GM23338 (cell line): ENCODE measurements at regions not wholly inside any gene's neighbourhood (a gene's known extent, or its start where the extent isn't known, plus 50 kb on each side); places are given as distances from the start of the nearest gene placed in this dataset.

ENCODE experiments used
- ATAC-seq: fragments of 200-7000 bp; cut with Tn5 transposase; 3 replicates; pipeline ENCODE4 v1.9.1; 2020
- DNase-seq: peaks from one replicate; pipeline ENCODE4 v3.0.0-alpha.2; 2015; ENCODE audit warnings: low spot score
- H2AFZ ChIP-seq: fragments of 200-600 bp; sonication (generic); 2 replicates; pipeline ENCODE4 v1.8.0; 2016; ENCODE audit warnings: antibody characterized with exemption, mild to moderate bottlenecking, moderate library complexity
- H3F3A ChIP-seq: fragments of 200-600 bp; sonication (generic); replicated peaks from 2 replicates; pipeline ENCODE4 v1.8.0; 2017; ENCODE audit warnings: antibody characterized with exemption, mixed run types, low read depth
- H3K27ac ChIP-seq: fragments of 200-600 bp; sonication (generic); 2 replicates; pipeline ENCODE4 v1.6.1; 2016; ENCODE audit warnings: low read depth
- H3K27me3 ChIP-seq: fragments of 200-600 bp; sonication (generic); 2 replicates; pipeline ENCODE4 v1.8.0; 2016; ENCODE audit warnings: mild to moderate bottlenecking, mixed run types, moderate library complexity; ENCODE audit not compliant: insufficient read depth
- H3K36me3 ChIP-seq: fragments of 200-600 bp; sonication (generic); 2 replicates; pipeline ENCODE4 v1.8.0; 2016; ENCODE audit warnings: mild to moderate bottlenecking; ENCODE audit not compliant: insufficient read depth
- H3K4me1 ChIP-seq: fragments of 200-600 bp; sonication (generic); 2 replicates; pipeline ENCODE4 v1.8.0; 2016; ENCODE audit warnings: mild to moderate bottlenecking, moderate library complexity; ENCODE audit not compliant: insufficient read depth
- H3K4me2 ChIP-seq: fragments of 200-600 bp; sonication (generic); 2 replicates; pipeline ENCODE4 v1.7.1; 2017; ENCODE audit warnings: mixed run types
- H3K4me3 ChIP-seq: fragments of 200-600 bp; sonication (generic); 2 replicates; pipeline ENCODE4 v1.6.1; 2016; ENCODE audit warnings: mixed run types
- H3K79me2 ChIP-seq: fragments of 200-600 bp; sonication (generic); replicated peaks from 2 replicates; pipeline ENCODE4 v1.8.0; 2017; ENCODE audit warnings: mild to moderate bottlenecking; ENCODE audit not compliant: insufficient read depth
- H3K9me2 ChIP-seq: fragments of 200-600 bp; sonication (generic); 2 replicates; pipeline ENCODE4 v1.8.0; 2017; ENCODE audit not compliant: insufficient read depth
- H4K20me1 ChIP-seq: fragments of 200-600 bp; sonication (generic); replicated peaks from 2 replicates; pipeline ENCODE4 v1.8.0; 2017; ENCODE audit warnings: mild to moderate bottlenecking; ENCODE audit not compliant: insufficient read depth
- H3K27ac Mint-ChIP-seq: 2 replicates; pipeline ENCODE4 v1.8.0; 2020; ENCODE audit warnings: inconsistent platforms, mild to moderate bottlenecking, moderate library complexity, mixed read lengths
- H3K27me3 Mint-ChIP-seq: 3 replicates; pipeline ENCODE4 v1.8.0; 2022; ENCODE audit warnings: low read depth, mild to moderate bottlenecking, moderate library complexity, mixed read lengths, inconsistent platforms; ENCODE audit not compliant: insufficient read depth, poor library complexity
- H3K36me3 Mint-ChIP-seq: 3 replicates; pipeline ENCODE4 v1.8.0; 2021; ENCODE audit warnings: low read depth, mild to moderate bottlenecking, inconsistent platforms, moderate library complexity, mixed read lengths
- H3K4me1 Mint-ChIP-seq: 3 replicates; pipeline ENCODE4 v1.8.0; 2020; ENCODE audit warnings: mild to moderate bottlenecking, inconsistent platforms, mixed read lengths
- H3K4me3 Mint-ChIP-seq: 3 replicates; pipeline ENCODE4 v1.8.0; 2021; ENCODE audit warnings: moderate library complexity, mild to moderate bottlenecking, inconsistent platforms, mixed read lengths
- H3K9me3 Mint-ChIP-seq: 3 replicates; pipeline ENCODE4 v1.8.0; 2020; ENCODE audit warnings: moderate library complexity, mild to moderate bottlenecking, inconsistent platforms, mixed read lengths
- CREB1 ChIP-seq: fragments of 250-450 bp; sonication (Bioruptor Pico); IDR thresholded peaks from 2 replicates; pipeline ENCODE4 v1.5.0; 2020; ENCODE audit warnings: low read depth, mild to moderate bottlenecking, moderate library complexity
- EZH2 ChIP-seq: fragments of 200-600 bp; sonication (generic); IDR thresholded peaks from one replicate; pipeline ENCODE4 v1.8.0; 2017; ENCODE audit warnings: antibody characterized with exemption, mild to moderate bottlenecking, low read depth; ENCODE audit not compliant: unreplicated experiment
- EZH2phosphoT487 ChIP-seq: fragments of 200-600 bp; sonication (generic); IDR thresholded peaks from one replicate; pipeline ENCODE4 v1.8.1; 2018; ENCODE audit warnings: antibody characterized with exemption; ENCODE audit not compliant: unreplicated experiment
- JUNB ChIP-seq: IDR thresholded peaks from one replicate; pipeline ENCODE4 v1.6.1; 2016; ENCODE audit warnings: antibody characterized with exemption; ENCODE audit not compliant: unreplicated experiment
- NANOG ChIP-seq: IDR thresholded peaks from 2 replicates; pipeline ENCODE4 v1.6.1; 2016; ENCODE audit warnings: antibody characterized with exemption, borderline replicate concordance
- POLR2AphosphoS5 ChIP-seq: IDR thresholded peaks from 2 replicates; pipeline ENCODE4 v1.6.1; 2016; ENCODE audit warnings: antibody characterized with exemption, low read depth
- STAT1 ChIP-seq: IDR thresholded peaks from one replicate; pipeline ENCODE4 v1.6.1; 2016; ENCODE audit warnings: antibody characterized with exemption; ENCODE audit not compliant: unreplicated experiment
- ZNF114 ChIP-seq: fragments of 250-450 bp; sonication (Bioruptor Pico); IDR thresholded peaks from 2 replicates; pipeline ENCODE4 v1.5.0; 2020; ENCODE audit warnings: mild to moderate bottlenecking, moderate library complexity
- ZNF331 ChIP-seq: fragments of 250-450 bp; sonication (Bioruptor Pico); IDR thresholded peaks from 2 replicates; pipeline ENCODE4 v1.5.0; 2020; ENCODE audit warnings: low read depth, mild to moderate bottlenecking, moderate library complexity
- TF ChIP-seq, protein P1 (sequence below), 2 experiments: fragments of 200-600 bp in 1 of 2; sonication (generic) in 1 of 2; conservative IDR thresholded peaks; 2 replicates each; pipeline versions ENCODE4 v1.5.1 to v1.6.1; 2016 to 2017; ENCODE audit warnings: antibody characterized with exemption in 2 of 2, low read depth in 2 of 2, mild to moderate bottlenecking in 2 of 2, moderate library complexity in 1 of 2
- TF ChIP-seq, protein P2 (sequence below): fragments of 250-450 bp; sonication (Bioruptor Pico); IDR thresholded peaks from 2 replicates; pipeline ENCODE4 v1.5.0; 2020; ENCODE audit warnings: mild to moderate bottlenecking, moderate library complexity
- TF ChIP-seq, protein P3 (sequence below): IDR thresholded peaks from 2 replicates; pipeline ENCODE4 v1.6.1; 2016; ENCODE audit warnings: antibody characterized with exemption
- TF ChIP-seq, protein P4 (sequence below): IDR thresholded peaks from one replicate; pipeline ENCODE4 v1.6.1; 2018; ENCODE audit warnings: antibody characterized with exemption; ENCODE audit not compliant: unreplicated experiment

DNA sequence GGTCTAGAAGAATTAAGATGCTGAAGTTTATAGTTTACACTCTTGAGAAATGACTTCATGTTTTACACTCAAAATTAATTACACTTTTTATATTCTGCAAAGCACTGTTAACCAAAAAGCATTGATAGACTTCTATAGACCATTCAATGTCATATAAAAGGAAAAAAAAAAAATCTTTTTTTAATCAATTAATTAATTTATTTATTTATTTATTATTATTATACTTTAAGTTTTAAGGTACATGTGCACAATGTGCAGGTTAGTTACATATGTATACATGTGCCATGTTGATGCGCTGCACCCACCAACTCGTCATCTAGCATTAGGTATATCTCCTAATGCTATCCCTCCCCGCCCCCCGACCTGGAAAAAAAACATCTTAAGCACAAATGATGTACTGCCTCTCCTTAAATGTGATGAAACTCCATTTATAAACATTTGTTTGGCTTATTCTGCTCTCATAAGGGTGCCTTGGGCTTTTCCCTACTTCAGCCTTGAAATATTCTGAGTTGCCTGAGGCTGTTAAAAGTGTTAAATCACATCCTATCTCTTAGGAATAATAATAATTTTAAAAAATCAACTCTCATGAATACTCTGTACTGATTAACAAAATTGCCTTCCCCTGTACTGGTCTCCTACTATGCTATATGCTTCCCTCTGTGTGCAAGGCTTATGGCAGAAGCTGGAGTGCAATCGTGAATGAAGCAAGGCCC is 466.9 kb downstream of the SOX2 start:
- no peaks in the 10 kb centered on the region for H3K36me3 Mint-ChIP-seq
- no peak for ATAC-seq
- H2AFZ ChIP-seq = peak overlapping the region; percentile 11; the same call in 1 of the 2 replicates
- peaks cover 40% of the 10 kb centered on the region for H3K4me1 Mint-ChIP-seq
- H4K20me1 ChIP-seq = no peaks in the 10 kb centered on the region
- H3K27ac ChIP-seq = no peak overlapping the region
- no peaks in the 10 kb centered on the region for H3K9me2 ChIP-seq
- H3K4me2 ChIP-seq = no peak overlapping the region
- peaks cover 4% of the 10 kb centered on the region for H3K27me3 Mint-ChIP-seq
- peaks cover 34% of the 10 kb centered on the region for H3K4me1 ChIP-seq
- H3K9me3 Mint-ChIP-seq = no peaks in the 10 kb centered on the region
- H3K4me3 Mint-ChIP-seq = no peak overlapping the region
- TF ChIP-seq CREB1 (CRISPR knock-in tag) (no peak), ZNF331 (CRISPR knock-in tag) (no peak), STAT1 (no peak), NANOG (no peak), POLR2AphosphoS5 (no peak), EZH2phosphoT487 (no peak), ZNF114 (CRISPR knock-in tag) (no peak), JUNB (no peak), EZH2 (no peak)
- TF ChIP-seq, protein P1, sequence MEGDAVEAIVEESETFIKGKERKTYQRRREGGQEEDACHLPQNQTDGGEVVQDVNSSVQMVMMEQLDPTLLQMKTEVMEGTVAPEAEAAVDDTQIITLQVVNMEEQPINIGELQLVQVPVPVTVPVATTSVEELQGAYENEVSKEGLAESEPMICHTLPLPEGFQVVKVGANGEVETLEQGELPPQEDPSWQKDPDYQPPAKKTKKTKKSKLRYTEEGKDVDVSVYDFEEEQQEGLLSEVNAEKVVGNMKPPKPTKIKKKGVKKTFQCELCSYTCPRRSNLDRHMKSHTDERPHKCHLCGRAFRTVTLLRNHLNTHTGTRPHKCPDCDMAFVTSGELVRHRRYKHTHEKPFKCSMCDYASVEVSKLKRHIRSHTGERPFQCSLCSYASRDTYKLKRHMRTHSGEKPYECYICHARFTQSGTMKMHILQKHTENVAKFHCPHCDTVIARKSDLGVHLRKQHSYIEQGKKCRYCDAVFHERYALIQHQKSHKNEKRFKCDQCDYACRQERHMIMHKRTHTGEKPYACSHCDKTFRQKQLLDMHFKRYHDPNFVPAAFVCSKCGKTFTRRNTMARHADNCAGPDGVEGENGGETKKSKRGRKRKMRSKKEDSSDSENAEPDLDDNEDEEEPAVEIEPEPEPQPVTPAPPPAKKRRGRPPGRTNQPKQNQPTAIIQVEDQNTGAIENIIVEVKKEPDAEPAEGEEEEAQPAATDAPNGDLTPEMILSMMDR (conservative IDR thresholded peaks at IDR 0.05; ENCODE audit: low read depth in 2 of 2) = no peak
- TF ChIP-seq, protein P2, sequence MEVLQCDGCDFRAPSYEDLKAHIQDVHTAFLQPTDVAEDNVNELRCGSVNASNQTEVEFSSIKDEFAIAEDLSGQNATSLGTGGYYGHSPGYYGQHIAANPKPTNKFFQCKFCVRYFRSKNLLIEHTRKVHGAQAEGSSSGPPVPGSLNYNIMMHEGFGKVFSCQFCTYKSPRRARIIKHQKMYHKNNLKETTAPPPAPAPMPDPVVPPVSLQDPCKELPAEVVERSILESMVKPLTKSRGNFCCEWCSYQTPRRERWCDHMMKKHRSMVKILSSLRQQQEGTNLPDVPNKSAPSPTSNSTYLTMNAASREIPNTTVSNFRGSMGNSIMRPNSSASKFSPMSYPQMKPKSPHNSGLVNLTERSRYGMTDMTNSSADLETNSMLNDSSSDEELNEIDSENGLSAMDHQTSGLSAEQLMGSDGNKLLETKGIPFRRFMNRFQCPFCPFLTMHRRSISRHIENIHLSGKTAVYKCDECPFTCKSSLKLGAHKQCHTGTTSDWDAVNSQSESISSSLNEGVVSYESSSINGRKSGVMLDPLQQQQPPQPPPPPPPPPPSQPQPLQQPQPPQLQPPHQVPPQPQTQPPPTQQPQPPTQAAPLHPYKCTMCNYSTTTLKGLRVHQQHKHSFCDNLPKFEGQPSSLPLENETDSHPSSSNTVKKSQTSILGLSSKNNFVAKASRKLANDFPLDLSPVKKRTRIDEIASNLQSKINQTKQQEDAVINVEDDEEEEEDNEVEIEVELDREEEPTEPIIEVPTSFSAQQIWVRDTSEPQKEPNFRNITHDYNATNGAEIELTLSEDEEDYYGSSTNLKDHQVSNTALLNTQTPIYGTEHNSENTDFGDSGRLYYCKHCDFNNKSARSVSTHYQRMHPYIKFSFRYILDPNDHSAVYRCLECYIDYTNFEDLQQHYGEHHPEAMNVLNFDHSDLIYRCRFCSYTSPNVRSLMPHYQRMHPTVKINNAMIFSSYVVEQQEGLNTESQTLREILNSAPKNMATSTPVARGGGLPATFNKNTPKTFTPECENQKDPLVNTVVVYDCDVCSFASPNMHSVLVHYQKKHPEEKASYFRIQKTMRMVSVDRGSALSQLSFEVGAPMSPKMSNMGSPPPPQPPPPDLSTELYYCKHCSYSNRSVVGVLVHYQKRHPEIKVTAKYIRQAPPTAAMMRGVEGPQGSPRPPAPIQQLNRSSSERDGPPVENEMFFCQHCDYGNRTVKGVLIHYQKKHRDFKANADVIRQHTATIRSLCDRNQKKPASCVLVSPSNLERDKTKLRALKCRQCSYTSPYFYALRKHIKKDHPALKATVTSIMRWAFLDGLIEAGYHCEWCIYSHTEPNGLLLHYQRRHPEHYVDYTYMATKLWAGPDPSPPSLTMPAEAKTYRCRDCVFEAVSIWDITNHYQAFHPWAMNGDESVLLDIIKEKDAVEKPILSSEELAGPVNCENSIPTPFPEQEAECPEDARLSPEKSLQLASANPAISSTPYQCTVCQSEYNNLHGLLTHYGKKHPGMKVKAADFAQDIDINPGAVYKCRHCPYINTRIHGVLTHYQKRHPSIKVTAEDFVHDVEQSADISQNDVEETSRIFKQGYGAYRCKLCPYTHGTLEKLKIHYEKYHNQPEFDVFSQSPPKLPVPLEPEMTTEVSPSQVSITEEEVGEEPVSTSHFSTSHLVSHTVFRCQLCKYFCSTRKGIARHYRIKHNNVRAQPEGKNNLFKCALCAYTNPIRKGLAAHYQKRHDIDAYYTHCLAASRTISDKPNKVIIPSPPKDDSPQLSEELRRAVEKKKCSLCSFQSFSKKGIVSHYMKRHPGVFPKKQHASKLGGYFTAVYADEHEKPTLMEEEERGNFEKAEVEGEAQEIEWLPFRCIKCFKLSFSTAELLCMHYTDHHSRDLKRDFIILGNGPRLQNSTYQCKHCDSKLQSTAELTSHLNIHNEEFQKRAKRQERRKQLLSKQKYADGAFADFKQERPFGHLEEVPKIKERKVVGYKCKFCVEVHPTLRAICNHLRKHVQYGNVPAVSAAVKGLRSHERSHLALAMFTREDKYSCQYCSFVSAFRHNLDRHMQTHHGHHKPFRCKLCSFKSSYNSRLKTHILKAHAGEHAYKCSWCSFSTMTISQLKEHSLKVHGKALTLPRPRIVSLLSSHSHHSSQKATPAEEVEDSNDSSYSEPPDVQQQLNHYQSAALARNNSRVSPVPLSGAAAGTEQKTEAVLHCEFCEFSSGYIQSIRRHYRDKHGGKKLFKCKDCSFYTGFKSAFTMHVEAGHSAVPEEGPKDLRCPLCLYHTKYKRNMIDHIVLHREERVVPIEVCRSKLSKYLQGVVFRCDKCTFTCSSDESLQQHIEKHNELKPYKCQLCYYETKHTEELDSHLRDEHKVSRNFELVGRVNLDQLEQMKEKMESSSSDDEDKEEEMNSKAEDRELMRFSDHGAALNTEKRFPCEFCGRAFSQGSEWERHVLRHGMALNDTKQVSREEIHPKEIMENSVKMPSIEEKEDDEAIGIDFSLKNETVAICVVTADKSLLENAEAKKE (CRISPR knock-in tag) = no peak
- TF ChIP-seq, protein P3, sequence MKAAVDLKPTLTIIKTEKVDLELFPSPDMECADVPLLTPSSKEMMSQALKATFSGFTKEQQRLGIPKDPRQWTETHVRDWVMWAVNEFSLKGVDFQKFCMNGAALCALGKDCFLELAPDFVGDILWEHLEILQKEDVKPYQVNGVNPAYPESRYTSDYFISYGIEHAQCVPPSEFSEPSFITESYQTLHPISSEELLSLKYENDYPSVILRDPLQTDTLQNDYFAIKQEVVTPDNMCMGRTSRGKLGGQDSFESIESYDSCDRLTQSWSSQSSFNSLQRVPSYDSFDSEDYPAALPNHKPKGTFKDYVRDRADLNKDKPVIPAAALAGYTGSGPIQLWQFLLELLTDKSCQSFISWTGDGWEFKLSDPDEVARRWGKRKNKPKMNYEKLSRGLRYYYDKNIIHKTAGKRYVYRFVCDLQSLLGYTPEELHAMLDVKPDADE = no peak
- TF ChIP-seq, protein P4, sequence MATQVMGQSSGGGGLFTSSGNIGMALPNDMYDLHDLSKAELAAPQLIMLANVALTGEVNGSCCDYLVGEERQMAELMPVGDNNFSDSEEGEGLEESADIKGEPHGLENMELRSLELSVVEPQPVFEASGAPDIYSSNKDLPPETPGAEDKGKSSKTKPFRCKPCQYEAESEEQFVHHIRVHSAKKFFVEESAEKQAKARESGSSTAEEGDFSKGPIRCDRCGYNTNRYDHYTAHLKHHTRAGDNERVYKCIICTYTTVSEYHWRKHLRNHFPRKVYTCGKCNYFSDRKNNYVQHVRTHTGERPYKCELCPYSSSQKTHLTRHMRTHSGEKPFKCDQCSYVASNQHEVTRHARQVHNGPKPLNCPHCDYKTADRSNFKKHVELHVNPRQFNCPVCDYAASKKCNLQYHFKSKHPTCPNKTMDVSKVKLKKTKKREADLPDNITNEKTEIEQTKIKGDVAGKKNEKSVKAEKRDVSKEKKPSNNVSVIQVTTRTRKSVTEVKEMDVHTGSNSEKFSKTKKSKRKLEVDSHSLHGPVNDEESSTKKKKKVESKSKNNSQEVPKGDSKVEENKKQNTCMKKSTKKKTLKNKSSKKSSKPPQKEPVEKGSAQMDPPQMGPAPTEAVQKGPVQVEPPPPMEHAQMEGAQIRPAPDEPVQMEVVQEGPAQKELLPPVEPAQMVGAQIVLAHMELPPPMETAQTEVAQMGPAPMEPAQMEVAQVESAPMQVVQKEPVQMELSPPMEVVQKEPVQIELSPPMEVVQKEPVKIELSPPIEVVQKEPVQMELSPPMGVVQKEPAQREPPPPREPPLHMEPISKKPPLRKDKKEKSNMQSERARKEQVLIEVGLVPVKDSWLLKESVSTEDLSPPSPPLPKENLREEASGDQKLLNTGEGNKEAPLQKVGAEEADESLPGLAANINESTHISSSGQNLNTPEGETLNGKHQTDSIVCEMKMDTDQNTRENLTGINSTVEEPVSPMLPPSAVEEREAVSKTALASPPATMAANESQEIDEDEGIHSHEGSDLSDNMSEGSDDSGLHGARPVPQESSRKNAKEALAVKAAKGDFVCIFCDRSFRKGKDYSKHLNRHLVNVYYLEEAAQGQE = no peak
- H3F3A ChIP-seq = no peaks in the 10 kb centered on the region
- no peak overlapping the region for H3K27ac Mint-ChIP-seq
- H3K79me2 ChIP-seq = no peaks in the 10 kb centered on the region
- H3K36me3 ChIP-seq = no peaks in the 10 kb centered on the region
- H3K27me3 ChIP-seq = no peaks in the 10 kb centered on the region
- H3K4me3 ChIP-seq = no peak overlapping the region
- DNase-seq = no peak
